Kidney epithelial cell (primary cell): ENCODE measurements at regions not wholly inside any gene's neighbourhood (a gene's known extent, or its start where the extent isn't known, plus 50 kb on each side); places are given as distances from the start of the nearest gene placed in this dataset.

Source experiments
- DNase-seq: peaks from one replicate; pipeline ENCODE4 v3.0.0-alpha.2; 2010; ENCODE audit warnings: low read depth
- H3K27me3 ChIP-seq: 2 replicates; pipeline ENCODE4 v1.6.0; 2011; ENCODE audit warnings: low read length; ENCODE audit not compliant: control insufficient read depth, insufficient read depth
- H3K36me3 ChIP-seq: 2 replicates; pipeline ENCODE4 v1.5.1; 2011; ENCODE audit warnings: low read length; ENCODE audit not compliant: control insufficient read depth, insufficient read depth
- H3K4me3 ChIP-seq: 2 replicates; pipeline ENCODE4 v1.5.1; 2011; ENCODE audit warnings: low read depth, mild to moderate bottlenecking, control low read depth, low read length
- TF ChIP-seq, protein P1 (sequence below): IDR thresholded peaks from 2 replicates; pipeline ENCODE4 v1.5.1; 2011; ENCODE audit warnings: mild to moderate bottlenecking, moderate library complexity, low read length, control low read depth, inconsistent platforms; ENCODE audit not compliant: insufficient read depth, poor library complexity, severe bottlenecking

- H3K4me3 ChIP-seq = no peak overlapping the region
- TF ChIP-seq, protein P1, sequence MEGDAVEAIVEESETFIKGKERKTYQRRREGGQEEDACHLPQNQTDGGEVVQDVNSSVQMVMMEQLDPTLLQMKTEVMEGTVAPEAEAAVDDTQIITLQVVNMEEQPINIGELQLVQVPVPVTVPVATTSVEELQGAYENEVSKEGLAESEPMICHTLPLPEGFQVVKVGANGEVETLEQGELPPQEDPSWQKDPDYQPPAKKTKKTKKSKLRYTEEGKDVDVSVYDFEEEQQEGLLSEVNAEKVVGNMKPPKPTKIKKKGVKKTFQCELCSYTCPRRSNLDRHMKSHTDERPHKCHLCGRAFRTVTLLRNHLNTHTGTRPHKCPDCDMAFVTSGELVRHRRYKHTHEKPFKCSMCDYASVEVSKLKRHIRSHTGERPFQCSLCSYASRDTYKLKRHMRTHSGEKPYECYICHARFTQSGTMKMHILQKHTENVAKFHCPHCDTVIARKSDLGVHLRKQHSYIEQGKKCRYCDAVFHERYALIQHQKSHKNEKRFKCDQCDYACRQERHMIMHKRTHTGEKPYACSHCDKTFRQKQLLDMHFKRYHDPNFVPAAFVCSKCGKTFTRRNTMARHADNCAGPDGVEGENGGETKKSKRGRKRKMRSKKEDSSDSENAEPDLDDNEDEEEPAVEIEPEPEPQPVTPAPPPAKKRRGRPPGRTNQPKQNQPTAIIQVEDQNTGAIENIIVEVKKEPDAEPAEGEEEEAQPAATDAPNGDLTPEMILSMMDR = no peak
- no peaks in the 10 kb centered on the region for H3K36me3 ChIP-seq
- H3K27me3 ChIP-seq = no peaks in the 10 kb centered on the region
- DNase-seq = no peak
These were observed 450.5 kb upstream of the KCNMB2 start for GRCh38 chr3:178085817-178086123.

- Histone ChIP-seq H3K36me3 (no peaks in the 10 kb centered on the region), H3K4me3 (no peak overlapping the region), H3K27me3 (no peaks in the 10 kb centered on the region)
- TF ChIP-seq, protein P1 = no peak
- DNase-seq = no peak
These were observed 450.0 kb upstream of the KCNMB2 start for GRCh38 chr3:178086144-178086825.

DNA sequence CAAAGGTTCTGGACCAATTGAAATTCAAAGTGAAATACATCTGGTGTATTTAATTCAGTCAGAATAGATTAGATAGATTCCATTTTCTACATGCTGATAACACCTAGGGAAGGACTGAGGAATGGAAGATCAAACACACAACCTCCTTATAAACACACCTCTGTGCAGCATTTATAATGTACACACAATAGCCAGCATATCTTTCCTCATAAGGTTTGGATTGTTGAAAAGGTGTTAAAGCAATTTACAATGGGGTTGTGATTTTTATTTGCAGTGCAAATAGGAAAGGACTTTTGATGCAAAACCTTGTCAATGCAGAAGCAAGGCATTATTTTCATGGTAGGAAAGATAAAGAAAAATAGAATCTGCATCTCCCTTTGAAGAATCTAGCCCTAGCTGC lies 448.9 kb upstream of the KCNMB2 start:
- TF ChIP-seq, protein P1 = no peak
- no peak for DNase-seq
- no peaks in the 10 kb centered on the region for H3K27me3 ChIP-seq
- no peak overlapping the region for H3K4me3 ChIP-seq
- H3K36me3 ChIP-seq = no peaks in the 10 kb centered on the region

DNA sequence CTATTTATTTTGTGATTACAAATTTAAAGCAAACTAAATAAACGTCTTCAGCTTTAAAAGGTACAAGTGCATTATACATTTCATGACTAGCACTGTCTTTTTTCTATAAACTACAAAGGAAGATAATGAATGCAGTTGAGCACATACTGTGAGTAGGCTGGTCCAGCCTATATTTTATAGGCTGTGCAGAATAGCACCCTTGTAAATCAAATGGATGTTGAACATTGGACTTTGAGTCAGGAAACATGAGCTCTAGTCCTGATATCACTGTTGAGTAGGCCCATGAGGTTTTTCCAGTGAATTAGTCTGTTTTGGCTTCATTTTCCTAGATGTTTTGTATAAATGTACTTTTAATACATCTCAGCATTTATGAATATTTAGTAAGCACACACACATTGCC lies 447.3 kb upstream of the KCNMB2 start:
- H3K27me3 ChIP-seq = no peaks in the 10 kb centered on the region
- TF ChIP-seq, protein P1 = no peak
- DNase-seq = no peak
- no peak overlapping the region for H3K4me3 ChIP-seq
- H3K36me3 ChIP-seq = no peaks in the 10 kb centered on the region

DNA sequence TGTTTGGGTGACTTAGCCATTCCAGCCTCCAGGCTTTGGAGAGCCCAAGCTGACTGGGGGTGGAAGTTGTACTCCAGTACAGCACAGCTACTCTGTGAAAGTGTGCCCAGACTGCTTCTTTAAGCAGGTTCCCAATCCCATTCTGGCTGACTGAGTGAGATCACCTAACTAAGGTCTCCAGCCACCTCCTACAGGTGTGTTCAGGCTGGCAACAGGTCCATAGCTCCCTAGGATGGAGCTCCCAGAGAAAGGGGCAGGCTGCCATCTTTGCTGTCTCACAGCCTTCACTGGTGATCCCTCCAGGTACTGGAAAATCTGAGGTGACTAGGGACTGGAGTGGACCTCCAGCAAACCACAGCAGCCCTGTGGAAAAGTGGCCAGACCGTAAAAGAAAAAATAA lies 445.3 kb upstream of the KCNMB2 start:
- H3K27me3 ChIP-seq = no peaks in the 10 kb centered on the region
- H3K36me3 ChIP-seq = no peaks in the 10 kb centered on the region
- H3K4me3 ChIP-seq = no peak overlapping the region
- TF ChIP-seq, protein P1 = no peak
- DNase-seq = no peak

DNA sequence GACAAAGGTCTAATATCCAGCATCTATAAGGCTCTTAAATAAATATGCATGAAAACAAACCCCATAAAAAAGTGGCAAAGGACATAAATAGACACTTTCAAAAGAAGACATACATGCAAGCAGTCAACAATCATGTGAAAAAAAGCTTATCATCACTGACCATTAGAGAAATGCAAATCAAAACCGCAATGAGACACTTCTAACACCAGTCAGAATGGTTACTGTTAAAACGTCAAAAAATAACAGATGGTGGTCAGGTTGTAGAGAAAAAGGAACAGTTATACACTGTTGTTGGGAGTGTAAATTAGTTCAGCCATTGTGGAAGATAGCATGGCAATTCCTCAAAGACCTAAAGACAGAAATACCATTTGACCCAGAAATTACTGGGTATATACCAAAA lies 440.7 kb upstream of the KCNMB2 start:
- no peak for DNase-seq
- no peaks in the 10 kb centered on the region for H3K27me3 ChIP-seq
- no peak overlapping the region for H3K4me3 ChIP-seq
- TF ChIP-seq, protein P1 = no peak
- no peaks in the 10 kb centered on the region for H3K36me3 ChIP-seq
